Endothelial cell of umbilical vein (primary cell): ENCODE measurements at regions not wholly inside any gene's neighbourhood (a gene's known extent, or its start where the extent isn't known, plus 50 kb on each side); places are given as distances from the start of the nearest gene placed in this dataset.
A peak's percentile ranks its signal among the peaks of the same experiment; 100 is the strongest.

Experiments used
- BruUV-seq: library from RNA; stranded (reverse); fragments of 400-500 nt; replicated peaks from 2 replicates; lab custom pipeline; 2021; lab: Mats Ljungman, UMichigan
- CTCF ChIA-PET: fragments of 300-600, 350-600 bp; sonication (Branson Sonifier 250); formaldehyde crosslinking; loops from one replicate; lab custom pipeline; 2021; ENCODE audit warnings: antibody characterized with exemption, inconsistent platforms; lab: Charles Lee
- POLR2A ChIA-PET: fragments of 300-600, 350-600 bp; sonication (Branson Sonifier 250); formaldehyde crosslinking; loops from one replicate; lab custom pipeline; 2021; ENCODE audit warnings: antibody characterized with exemption, inconsistent platforms; lab: Charles Lee
- DNase-seq: peaks from one replicate; pipeline ENCODE4 v3.0.0-alpha.2; 2011; ENCODE audit warnings: low read depth, low spot score
- FAIRE-seq: peaks from 2 replicates; lab custom pipeline; 2011; peaks lifted over from hg19 to GRCh38; lab: Jason Lieb, UNC
- H2AFZ ChIP-seq: 2 replicates; pipeline ENCODE4 v1.6.0; 2012; ENCODE audit warnings: low read depth, low read length, control low read depth, inconsistent platforms
- H3K27ac ChIP-seq: 2 replicates; pipeline ENCODE4 v1.5.1; 2011; ENCODE audit warnings: low read depth, mild to moderate bottlenecking, control low read depth, low read length, moderate library complexity; ENCODE audit not compliant: insufficient read depth
- H3K27me3 ChIP-seq, 2 experiments: 2 replicates each; pipeline versions ENCODE4 v1.6.0 to v1.6.1; 2011; ENCODE audit warnings: low read length in 2 of 2, mixed read lengths in 1 of 2; ENCODE audit not compliant: control insufficient read depth in 2 of 2, insufficient read depth in 2 of 2
- H3K36me3 ChIP-seq, 2 experiments: 2 replicates in 1 of 2; 3 replicates in 1 of 2; pipeline ENCODE4 v1.5.1; 2011; ENCODE audit warnings: low read length in 2 of 2, mild to moderate bottlenecking in 1 of 2, moderate library complexity in 1 of 2; ENCODE audit not compliant: control insufficient read depth in 2 of 2, insufficient read depth in 2 of 2; ENCODE audit errors: extremely low read depth in 1 of 2
- H3K4me1 ChIP-seq: 3 replicates; pipeline ENCODE4 v1.5.1; 2011; ENCODE audit warnings: mild to moderate bottlenecking, low read length; ENCODE audit not compliant: control insufficient read depth, insufficient read depth; ENCODE audit errors: extremely low read depth
- H3K4me2 ChIP-seq: 2 replicates; pipeline ENCODE4 v1.6.1; 2011; ENCODE audit warnings: low read length, control low read depth, mixed read lengths; ENCODE audit not compliant: insufficient read depth
- H3K4me3 ChIP-seq, 3 experiments: fragments of 200-600 bp in 1 of 3; sonication (generic), shearing (Covaris generic) in 1 of 3; replicated peaks in 1 of 3; 2 replicates each; pipeline ENCODE4 v1.5.1; 2011 to 2016; ENCODE audit warnings: control low read depth in 3 of 3, low read length in 3 of 3, mild to moderate bottlenecking in 2 of 3, inconsistent platforms in 1 of 3, low read depth in 1 of 3, moderate library complexity in 1 of 3; ENCODE audit not compliant: insufficient read depth in 1 of 3
- H3K79me2 ChIP-seq: 2 replicates; pipeline ENCODE4 v1.6.0; 2012; ENCODE audit warnings: low read length, inconsistent platforms; ENCODE audit not compliant: control insufficient read depth, insufficient read depth
- H3K9ac ChIP-seq: replicated peaks from 2 replicates; pipeline ENCODE3; 2011; ENCODE audit warnings: low read length, control low read depth; ENCODE audit not compliant: insufficient read depth; ENCODE audit errors: extremely low read depth
- H3K9me1 ChIP-seq: replicated peaks from 3 replicates; pipeline ENCODE4 v1.6.0; 2011; ENCODE audit warnings: mild to moderate bottlenecking, low read length; ENCODE audit not compliant: control insufficient read depth, insufficient read depth; ENCODE audit errors: extremely low read depth
- H3K9me3 ChIP-seq: replicated peaks from 2 replicates; pipeline ENCODE4 v1.5.1; 2012; ENCODE audit warnings: low read length, inconsistent platforms; ENCODE audit not compliant: control insufficient read depth, insufficient read depth
- H4K20me1 ChIP-seq: replicated peaks from 2 replicates; pipeline ENCODE3; 2011; ENCODE audit warnings: mild to moderate bottlenecking, low read length; ENCODE audit not compliant: control insufficient read depth, insufficient read depth; ENCODE audit errors: extremely low read depth
- EZH2 ChIP-seq: IDR thresholded peaks from 2 replicates; pipeline ENCODE4 v1.6.1; 2012; ENCODE audit warnings: borderline replicate concordance, low read depth, mild to moderate bottlenecking, moderate library complexity, low read length, inconsistent platforms; ENCODE audit not compliant: severe bottlenecking
- FOS ChIP-seq: IDR thresholded peaks from 2 replicates; pipeline ENCODE4 v1.6.1; 2011; ENCODE audit warnings: mild to moderate bottlenecking, low read length, moderate library complexity, borderline replicate concordance; ENCODE audit not compliant: insufficient read depth
- GATA2 ChIP-seq: IDR thresholded peaks from 2 replicates; pipeline ENCODE4 v1.7.0; 2011; ENCODE audit warnings: low read depth, mild to moderate bottlenecking, moderate library complexity, mixed read lengths, low read length; ENCODE audit not compliant: insufficient read length, insufficient read depth
- MYC ChIP-seq: IDR thresholded peaks from one replicate; pipeline ENCODE4 v1.6.1; 2011; ENCODE audit warnings: mild to moderate bottlenecking, low read depth, low read length
- POLR2A ChIP-seq: IDR thresholded peaks from 2 replicates; pipeline ENCODE4 v1.6.1; 2012; ENCODE audit warnings: low read depth, mild to moderate bottlenecking, control low read depth, low read length
- POLR2AphosphoS5 ChIP-seq: IDR thresholded peaks from 2 replicates; pipeline ENCODE4 v1.6.1; 2012; ENCODE audit warnings: low read depth, mild to moderate bottlenecking, control low read depth, low read length, moderate library complexity; ENCODE audit not compliant: insufficient read depth
- dilution Hi-C: fragments of 300-500 bp; cut with MboI; formaldehyde crosslinking; loops from one replicate; pipeline ENCODE4 v1.15.0; 2019; ENCODE audit warnings: low sequenced_read_pairs; ENCODE audit not compliant: extremely low pct_ligation_motif_present
- intact Hi-C: fragments of 100-400 bp; cut with micrococcal nuclease; formaldehyde crosslinking; loops from one replicate; pipeline ENCODE4 v1.10.0; 2022
- TF ChIP-seq, protein P1 (sequence below), 2 donors: IDR thresholded peaks; 1 replicate in 1 of 2; 2 replicates in 1 of 2; pipeline ENCODE4 v1.5.1; 2011; ENCODE audit warnings: low read length in 2 of 2, mild to moderate bottlenecking in 2 of 2, moderate library complexity in 2 of 2, control low read depth in 1 of 2, inconsistent platforms in 1 of 2, low read depth in 1 of 2; ENCODE audit not compliant: insufficient read depth in 1 of 2; ENCODE audit errors: extremely low read depth in 1 of 2

DNA sequence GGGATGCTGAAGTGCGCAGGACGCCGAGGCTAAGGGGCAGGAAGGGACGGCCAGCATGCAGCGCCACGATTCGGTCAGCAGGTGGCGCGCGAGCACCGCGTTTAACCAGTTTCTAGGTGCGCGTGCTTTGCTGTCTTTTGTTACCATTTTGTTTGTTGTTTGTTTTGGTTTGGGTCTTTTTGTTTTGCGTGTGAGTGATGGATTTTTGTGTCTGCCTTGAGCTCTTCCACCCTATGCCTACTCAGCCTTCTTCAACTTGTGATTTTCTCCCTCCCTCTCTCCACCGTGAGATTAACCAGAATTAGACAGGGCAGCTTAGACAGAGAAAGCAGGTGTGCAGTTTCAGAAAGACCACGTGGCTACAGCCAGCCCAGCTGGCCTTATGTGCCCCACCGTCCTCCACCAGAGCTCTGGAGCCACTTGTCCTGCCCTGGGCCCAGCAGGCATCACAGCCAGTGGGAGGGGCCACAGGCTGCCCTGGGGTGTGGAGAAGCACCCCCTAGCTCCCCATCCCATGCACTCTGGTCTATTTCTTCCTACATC lies 180.2 kb downstream of the RNF144A start:
- H3K79me2 ChIP-seq: no peaks in the 10 kb centered on the region
- no peak overlapping the region for H3K9ac ChIP-seq
- DNase-seq (peak; percentile 57), FAIRE-seq (peak; percentile 85)
- no peaks in the 10 kb centered on the region for H3K27me3 ChIP-seq
- no peak overlapping the region for H3K4me3 ChIP-seq
- no peaks in the 10 kb centered on the region for H3K4me1 ChIP-seq
- no peak overlapping the region for H3K4me2 ChIP-seq
- no peaks in the 10 kb centered on the region for H3K9me3 ChIP-seq
- intact Hi-C loops (loop anchor here (1.0 kb wide), 2 partner anchors 330 to 1588 kb away; no protein-coding TSS in a partner anchor), dilution Hi-C loops (no loop called here)
- POLR2A ChIA-PET: no interaction called here
- H3K36me3 ChIP-seq: no peaks in the 10 kb centered on the region
- no peaks in the 10 kb centered on the region for H3K9me1 ChIP-seq
- H2AFZ ChIP-seq: peak overlapping the region; percentile 70
- CTCF ChIA-PET: interaction anchor here (0.8 to 3.2 kb wide), 11 partner anchors 12 to 1664 kb away, joined by 3 to 15 read pairs (median 3); partner anchors contain the start of gene ID2
- no peaks in the 10 kb centered on the region for H4K20me1 ChIP-seq
- no peak overlapping the region for H3K27ac ChIP-seq
- no TSS peak for BruUV-seq
- TF ChIP-seq MYC: no peak
- TF ChIP-seq FOS: no peak
- TF ChIP-seq, protein P1, sequence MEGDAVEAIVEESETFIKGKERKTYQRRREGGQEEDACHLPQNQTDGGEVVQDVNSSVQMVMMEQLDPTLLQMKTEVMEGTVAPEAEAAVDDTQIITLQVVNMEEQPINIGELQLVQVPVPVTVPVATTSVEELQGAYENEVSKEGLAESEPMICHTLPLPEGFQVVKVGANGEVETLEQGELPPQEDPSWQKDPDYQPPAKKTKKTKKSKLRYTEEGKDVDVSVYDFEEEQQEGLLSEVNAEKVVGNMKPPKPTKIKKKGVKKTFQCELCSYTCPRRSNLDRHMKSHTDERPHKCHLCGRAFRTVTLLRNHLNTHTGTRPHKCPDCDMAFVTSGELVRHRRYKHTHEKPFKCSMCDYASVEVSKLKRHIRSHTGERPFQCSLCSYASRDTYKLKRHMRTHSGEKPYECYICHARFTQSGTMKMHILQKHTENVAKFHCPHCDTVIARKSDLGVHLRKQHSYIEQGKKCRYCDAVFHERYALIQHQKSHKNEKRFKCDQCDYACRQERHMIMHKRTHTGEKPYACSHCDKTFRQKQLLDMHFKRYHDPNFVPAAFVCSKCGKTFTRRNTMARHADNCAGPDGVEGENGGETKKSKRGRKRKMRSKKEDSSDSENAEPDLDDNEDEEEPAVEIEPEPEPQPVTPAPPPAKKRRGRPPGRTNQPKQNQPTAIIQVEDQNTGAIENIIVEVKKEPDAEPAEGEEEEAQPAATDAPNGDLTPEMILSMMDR (IDR thresholded peaks at IDR 0.05; ENCODE audit: extremely low read depth in 1 of 2, insufficient read depth in 1 of 2, low read depth in 1 of 2, low read length in 2 of 2): peak; percentile 94 to 99
- TF ChIP-seq EZH2: no peak
- no peak for TF ChIP-seq POLR2A
- TF ChIP-seq POLR2AphosphoS5: no peak
- TF ChIP-seq GATA2: no peak
